ENCODE measurements at regions not wholly inside any gene's neighbourhood (a gene's known extent, or its start where the extent isn't known, plus 50 kb on each side); places are given as distances from the start of the nearest gene placed in this dataset.

GRCh38 chr15:62287066-62287857 is 122.2 kb upstream of the C2CD4B start:
- TF ChIP-seq CTCF (IDR thresholded peaks at IDR 0.05; ENCODE audit: poor library complexity) (no peak), EZH2 (IDR thresholded peaks at IDR 0.05; ENCODE audit: borderline replicate concordance) (no peak), EZH2phosphoT487 (IDR thresholded peaks at IDR 0.05; ENCODE audit: low read depth, severe bottlenecking, unreplicated experiment) (no peak)
